Nucleus accumbens (tissue), 56 donors: ENCODE measurements at regions not wholly inside any gene's neighbourhood (a gene's known extent, or its start where the extent isn't known, plus 50 kb on each side); places are given as distances from the start of the nearest gene placed in this dataset.

Experiments
- DNase-seq, 56 donors: peaks; one replicate each; lab custom pipeline; 2025; lab: John Stamatoyannopoulos, UW

DNA sequence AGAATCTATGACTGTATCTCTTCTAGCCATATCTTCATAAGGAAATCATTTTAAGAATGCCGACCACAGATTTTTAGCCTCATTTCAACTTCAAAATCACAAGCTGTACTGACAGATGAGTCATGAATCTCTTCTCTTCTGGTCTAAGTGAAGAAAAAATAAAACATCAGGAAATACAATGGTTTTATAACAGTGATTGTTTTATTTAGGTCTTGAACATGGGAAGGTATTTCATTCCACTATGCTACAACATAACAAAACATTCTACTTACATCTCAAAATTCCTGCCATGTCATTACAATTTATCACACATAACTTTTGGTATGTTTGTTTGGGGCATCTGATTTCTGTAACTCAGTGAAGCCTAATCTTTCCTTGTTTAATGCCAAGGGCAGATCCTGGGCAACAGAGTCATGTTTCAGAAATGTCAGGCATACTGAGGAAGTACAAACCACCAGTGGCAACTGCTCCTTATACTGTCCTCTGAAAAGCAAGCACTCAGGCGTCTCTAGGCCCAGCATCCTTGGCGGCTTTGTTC lies 325.0 kb downstream of the PDHA2 start:
- no peak for DNase-seq

DNA sequence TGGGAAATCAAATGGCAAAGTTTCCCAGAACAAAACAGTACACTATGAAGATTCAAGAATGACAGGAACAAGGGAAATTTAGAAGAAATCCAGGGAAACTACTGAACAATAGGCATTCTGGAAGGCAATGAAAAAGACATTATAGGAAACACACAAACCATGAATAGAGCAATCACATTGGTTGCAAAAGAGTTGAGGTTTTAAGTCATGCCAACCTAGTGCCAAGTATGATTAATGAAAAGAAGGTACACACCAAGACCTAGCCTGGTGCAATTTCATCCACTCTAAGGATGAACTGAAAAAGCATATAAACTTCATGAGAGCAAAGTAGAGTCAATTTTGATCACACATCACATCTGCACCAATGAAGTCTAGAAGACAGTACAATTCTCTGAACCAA lies 326.9 kb downstream of the PDHA2 start:
- no peak for DNase-seq

DNA sequence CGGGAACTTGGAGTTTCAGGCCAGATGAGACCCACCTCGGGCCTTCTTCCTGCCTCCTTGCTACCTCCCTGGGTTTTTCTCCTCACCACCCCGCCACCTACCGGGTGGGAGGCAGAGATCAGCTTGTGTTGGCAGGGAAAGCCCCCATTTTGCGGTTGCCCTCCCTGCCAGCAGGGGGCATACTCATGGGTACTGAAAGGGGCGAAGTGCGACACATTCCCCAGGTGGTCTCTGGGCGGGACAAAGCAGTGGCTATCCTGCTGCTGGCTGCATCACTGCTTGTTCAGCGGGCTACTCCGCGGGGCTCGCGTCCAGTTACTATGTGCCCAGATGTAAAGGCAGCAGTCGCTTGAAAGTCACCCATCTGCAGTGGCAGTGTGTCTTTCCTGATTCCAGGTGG lies 330.3 kb downstream of the PDHA2 start:
- no peak for DNase-seq

DNA sequence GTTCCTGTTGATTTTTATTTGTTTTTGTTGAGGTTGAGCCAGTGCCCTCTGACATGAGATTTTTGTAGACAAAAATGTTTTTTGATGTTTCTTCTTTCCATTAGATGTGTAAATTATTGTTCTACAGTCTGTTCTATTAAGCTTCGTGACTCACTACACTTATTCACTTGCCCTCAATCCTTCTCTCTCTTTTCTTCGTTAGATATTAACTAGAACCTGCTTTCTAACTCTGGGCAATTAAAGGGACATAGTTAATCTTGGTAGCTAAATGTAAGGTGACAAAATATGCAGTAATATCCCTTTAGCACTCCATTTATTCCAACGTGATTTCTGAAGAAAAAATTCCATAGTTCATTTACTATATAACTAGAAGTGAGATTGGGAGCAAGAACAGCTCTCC lies 333.9 kb downstream of the PDHA2 start:
- no peak for DNase-seq

DNA sequence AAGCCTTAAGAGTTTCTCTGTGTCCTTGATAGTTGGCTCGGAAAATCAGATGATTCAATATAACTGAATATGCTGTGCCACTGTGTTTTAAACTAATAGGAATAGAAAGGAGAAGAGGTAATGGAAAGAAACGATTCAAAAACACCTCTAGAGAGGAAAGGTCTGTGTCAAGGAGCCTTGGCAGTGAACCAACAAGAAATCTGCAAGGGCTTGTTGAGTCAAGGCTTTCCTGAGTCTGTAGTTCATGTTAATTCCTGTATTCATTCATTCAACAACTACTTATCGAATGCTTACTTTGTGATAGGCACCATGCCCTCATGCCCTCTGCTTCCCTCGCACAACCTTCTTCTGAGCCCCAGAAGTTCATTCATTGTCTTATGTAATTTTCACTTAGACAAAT lies 336.0 kb downstream of the PDHA2 start:
- DNase-seq = no peak

DNA sequence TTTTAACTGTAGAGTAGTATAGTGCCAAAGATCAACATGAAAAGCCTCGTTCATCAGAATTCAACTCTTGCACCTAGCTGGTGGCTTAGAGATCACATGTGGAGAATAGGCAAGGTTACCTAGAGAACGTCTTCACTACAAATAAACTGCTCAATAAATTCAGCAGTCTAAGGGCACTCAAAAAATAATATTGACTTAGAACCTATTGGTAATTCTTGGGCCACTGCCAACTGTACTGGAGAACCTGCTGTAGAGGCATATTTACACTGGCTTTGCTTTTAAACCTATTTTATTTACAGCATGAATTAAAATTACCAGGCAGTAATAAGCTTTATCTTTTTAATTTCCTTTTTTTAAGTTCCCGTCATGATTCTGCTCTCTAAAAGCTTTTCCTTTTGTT lies 343.7 kb downstream of the PDHA2 start:
- DNase-seq = no peak

DNA sequence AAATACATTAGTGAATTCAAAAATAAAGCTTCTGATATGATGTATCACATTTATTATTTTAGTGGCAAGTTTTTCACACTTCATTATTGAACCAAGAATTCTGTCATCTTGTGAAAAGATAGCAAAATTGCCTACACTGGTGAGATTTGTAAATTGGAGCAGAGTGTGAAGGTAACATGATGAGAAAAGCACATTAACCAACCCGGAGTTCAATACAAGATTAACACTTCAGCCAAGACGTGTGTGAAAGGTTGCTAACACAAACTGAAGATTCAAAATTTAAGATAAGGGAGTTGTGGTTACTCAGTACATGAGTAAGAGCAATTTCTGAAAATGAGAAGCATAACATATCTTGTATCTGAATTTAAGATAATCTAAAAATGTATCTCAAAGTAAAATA lies 346.7 kb downstream of the PDHA2 start:
- DNase-seq = no peak

DNA sequence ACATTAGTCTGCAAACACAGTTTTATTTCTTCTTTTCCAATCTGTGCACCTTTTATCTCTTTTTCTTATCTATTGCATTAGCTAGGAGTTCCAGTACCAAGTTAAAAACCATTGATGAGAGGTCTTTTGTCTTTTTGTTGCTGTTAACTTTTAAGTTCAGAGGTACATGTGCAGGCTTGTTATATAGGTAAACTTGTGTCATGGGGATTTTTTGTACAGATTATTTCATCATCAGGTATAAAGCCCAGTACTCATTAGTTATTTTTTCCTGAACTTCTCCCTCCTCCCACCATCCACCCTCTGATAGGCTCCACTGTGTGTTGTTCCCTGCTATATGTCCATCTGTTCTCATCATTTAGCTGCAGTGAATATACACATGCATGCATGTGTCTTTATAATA lies 349.9 kb downstream of the PDHA2 start:
- no peak for DNase-seq

DNA sequence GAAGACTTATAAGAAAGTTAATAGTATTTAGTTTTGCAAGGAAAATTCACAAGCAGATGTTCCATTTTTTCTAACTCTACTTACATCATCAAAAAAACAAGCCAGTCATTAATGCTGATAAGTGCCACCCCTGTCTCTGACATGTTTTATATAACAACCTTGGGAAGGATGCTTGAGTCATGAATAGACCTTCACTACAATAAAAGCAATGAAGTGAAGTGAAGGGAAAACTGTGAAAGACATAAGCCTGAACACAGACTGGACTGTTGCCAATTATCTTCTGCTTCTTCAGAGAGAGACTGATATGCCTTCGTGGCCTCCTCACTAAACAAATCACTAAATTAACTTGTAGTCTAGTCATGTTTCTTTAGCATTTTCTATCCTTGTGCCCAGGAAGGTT lies 353.2 kb downstream of the PDHA2 start:
- DNase-seq = no peak

DNA sequence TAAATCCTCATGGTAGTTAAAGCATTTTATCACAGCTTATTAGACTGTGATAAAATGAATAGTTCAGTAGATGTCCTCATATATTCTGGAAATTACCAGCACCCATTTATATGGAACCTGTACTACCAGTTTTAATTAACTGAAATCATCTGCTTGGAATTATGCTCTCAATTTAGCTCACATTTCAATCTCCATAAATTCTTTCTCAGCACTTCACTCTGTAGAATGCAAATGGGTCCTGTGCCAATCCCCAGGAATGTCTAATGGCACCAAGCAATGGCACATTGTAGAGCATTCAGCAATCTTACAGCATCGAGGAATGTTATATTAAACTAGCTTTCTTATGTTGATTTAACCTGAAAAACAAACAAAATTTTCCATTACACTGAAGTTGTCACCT lies 355.1 kb downstream of the PDHA2 start:
- DNase-seq = no peak

DNA sequence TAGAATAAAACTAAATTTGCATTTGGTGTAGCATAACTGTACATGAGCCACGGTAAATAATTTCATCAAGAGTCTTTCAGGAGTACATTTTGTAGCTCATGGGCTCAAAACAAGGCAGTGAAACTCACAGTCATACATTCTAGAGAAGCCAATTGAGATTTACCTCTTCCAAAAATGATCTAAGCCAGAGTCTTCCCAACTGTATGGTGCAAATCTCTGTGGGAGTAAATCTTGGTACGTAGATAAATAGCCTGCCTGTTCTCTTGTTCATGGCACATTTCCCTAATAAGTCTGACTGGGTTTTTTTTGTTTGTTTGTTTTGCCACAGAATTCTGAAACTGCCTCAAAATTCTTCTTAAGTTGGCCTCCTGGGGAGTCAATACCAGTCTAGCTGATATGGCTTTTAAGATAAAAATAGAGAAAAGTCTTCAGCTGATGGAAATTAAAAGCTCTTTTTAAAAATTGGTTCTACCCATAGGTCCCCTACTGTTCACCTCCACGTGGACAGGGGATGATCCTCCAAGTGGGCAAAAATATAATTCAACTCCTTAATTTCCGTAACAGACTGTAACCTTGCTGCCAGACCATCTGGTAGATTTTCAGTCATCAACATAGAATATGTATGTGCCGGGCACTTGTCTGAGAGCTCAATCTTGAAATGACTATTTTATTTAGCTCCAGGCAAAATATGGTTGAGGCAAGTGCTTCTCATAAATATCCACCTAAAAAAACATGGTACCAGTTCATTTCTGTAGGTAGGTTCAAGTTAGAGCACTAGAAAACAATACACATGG lies 365.4 kb downstream of the PDHA2 start:
- DNase-seq = no peak

DNA sequence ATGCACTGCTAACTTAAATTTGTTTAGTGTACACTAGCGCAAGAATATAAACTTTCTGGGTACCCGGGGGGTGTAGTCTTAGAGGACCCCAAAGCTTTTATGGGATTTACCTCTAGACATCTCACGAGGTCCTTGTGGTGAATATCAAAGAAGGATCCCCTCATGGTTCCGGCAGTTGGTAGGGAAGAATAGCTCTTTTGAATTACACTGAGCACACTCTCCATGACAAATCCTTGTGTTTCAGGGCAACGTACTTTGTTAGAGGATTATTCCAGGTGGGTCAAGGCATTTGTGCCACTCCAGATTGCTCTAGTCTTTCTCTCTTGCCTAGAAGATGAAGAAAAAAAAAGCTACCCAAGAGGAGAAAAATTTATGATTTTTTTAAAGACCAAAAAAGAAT lies 387.6 kb downstream of the PDHA2 start:
- no peak for DNase-seq

DNA sequence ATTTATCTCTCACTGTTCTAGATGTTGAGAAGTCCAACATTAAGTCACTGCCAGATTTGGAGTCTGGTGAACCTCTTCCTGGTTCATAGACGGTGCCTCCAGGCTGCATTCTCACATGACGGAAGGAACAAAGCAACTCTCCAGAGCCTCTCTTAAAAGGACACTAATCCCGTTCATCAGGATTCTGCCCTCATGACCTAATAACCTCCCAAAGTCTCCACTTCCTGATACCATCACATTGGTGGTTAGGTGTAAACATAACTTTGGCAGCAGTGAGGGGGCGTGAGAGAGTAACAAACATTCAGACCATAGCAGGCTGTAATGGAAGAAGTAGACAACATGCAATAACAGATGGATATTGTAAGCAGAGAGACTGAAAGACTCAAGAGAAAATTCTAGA lies 388.6 kb downstream of the PDHA2 start:
- no peak for DNase-seq

DNA sequence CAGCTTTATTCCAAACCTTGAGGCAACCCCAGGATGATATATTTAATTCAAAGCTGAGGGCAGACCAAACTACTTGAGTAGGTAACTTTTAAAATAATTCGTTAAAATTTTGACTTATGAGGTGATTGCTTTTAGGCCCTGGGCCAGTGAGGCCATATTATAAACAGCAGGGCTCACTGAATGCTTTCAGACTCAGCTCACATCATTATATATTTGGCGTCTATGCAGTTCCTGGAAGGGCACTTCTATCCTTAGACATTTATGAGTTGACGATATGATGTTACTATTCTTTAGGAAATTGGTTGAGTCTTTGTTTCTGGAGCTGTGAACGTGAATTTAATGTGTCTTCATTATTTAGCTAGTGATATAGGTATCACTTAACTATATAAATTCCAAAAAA lies 400.1 kb downstream of the PDHA2 start:
- no peak for DNase-seq

DNA sequence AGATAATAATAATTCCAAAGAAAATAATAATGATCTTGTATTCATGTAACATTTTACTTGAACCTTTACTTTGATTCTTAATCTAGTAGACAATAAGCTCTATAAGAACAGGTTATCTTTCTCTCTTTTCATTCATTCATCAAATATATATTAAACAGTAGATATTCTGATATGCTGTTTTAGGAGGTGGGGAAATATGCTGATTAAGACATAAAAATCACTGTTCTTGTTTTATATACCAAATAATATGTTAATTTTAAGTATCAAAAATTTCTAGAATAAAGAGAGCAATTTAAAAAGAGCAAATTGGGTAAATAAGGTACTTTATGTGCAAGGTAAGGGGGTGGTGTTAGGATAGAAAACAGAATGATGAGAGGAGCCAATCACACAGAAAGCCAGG lies 401.9 kb downstream of the PDHA2 start:
- no peak for DNase-seq

DNA sequence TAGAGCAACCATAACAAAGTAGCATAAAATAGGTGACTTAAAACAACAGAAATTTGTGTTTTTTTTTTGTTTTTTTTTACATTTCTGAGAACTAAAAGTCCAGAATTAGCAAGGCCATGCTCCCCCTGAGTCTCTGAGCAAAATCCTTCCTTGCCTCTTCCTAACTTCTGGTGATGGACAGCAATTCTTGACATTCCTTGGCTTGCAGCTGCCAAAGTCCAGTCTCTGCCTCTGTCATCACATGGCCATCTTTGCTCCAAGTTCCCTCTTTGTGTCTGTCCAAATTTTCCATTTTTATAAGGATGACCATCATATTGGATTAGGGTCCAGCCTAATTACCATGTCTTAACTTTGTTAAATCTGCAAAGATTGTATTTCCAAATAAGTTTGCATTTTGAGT lies 407.2 kb downstream of the PDHA2 start:
- no peak for DNase-seq

DNA sequence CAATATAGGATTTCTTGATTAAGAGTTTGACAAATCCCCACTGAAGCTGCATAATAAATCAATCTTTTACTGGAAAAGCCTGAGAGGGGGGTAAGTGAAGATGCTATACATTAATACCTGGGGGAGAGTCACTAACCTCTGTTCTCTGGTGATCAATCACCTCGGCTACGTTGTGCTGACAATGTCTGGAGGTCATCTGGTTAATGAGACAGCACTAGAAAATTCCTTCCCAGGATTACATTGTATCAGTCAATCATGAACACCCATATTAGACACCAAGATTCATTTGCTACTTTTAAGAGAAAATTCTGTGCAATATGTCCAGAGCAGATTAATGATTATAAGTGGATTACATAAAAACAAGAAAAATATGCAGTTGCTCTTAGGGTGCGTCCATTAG lies 408.3 kb downstream of the PDHA2 start:
- DNase-seq = no peak

DNA sequence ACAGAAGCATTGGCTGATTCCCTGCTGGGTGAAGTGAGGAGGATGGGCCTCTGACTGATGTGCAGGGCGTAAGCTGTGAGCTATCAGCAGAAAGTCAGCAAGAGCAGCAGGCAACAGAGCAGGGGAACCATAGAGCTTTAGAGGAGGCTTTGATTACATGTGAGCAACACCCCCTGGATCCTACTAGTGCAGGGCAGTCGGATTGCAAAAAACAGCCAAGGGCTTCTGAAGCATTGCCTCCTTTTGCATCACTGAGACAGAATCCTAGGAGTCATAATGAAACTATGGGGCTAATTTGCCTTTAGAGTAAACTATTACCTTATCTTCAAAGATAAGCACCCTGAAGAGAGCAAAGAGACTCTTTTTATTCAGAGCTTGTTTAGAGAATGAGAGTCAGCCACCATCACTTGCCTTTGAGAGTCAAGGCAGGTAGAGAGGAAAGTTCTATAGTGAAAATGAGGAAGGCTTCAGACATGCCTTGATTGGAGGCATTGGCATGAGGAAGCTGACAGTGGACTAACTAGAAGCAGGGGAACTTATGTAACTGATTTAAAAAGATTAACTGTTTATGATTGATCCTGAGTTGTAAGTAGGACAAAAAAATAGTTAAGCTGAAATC lies 420.3 kb downstream of the PDHA2 start:
- no peak for DNase-seq

DNA sequence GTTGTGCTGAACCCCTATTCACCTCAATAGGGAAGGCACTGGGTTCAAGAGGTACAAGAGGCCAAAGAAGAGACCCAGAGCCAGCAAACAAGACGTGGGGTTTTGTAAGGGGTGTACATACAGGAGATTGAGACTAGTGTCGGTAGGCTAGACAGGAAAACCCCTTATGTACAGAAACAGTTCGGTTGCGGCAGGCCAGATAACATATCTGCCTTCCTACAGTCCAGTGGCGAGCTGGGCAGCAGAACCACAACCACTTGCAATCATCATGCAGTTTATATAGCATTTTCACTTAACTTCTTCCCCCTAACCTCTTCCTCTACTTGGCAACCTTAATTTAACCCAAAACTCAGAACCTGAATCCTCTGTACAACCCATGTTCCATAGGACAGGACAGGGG lies 422.2 kb downstream of the PDHA2 start:
- DNase-seq = no peak

DNA sequence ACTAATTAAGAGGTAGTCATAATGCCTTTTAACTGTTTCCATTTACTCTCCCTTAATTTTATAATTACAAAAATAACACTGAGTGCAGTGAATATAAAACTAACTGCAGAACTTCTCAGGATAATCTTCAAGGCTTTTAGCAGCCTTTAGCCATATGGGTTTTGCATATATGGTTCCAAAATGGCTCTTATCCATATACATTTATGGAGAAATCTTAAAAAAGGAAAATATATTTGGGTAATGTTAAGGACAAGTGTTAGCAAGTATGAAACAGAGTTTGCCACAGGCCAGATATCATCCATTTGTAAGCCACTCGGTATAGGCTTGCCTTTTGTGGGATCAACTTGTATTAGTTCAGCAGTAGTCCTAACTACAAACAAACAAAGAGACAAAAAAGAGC lies 423.4 kb downstream of the PDHA2 start:
- no peak for DNase-seq

DNA sequence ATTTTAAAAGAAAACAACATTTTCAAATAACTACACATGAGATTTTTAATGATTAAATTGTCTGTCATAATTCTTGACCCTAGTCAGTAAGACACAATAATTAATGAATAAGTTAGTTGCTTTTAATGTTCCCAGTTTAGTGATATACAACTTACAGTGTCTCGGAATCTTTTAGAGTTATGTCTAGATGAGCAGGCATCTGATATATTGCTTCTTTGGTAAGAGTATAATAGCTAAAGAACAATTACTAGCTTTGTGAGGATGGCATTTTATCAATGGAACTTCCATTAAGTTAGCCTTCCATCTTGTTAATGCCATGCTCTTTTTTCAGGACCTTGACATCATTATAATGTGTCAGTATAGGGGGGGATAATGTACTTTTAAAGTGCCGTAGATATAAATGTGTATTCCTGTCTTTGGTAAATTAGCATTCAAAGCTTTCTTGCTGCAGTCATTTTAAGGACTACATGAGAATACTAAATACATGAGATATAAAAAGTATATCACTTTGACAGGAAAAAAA lies 425.1 kb downstream of the PDHA2 start:
- no peak for DNase-seq

DNA sequence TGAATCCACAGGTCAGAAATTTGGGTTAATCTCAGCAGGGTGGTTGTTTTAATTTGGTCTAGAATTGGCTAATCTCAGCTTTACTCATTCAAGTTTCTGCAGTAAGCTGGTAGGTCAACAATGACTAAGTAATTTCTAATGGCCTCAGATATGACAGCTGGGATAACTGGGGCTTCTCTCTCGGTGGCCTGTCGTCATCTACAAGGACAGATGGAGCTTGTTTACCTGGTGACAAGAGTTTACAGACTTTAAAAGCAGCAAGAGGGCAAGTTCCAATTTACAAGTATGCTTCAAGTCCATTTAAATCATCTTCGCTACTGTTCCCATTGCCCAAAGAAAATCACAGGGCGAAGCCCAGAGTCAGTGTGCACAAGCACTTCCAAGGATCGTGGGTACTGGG lies 453.9 kb downstream of the PDHA2 start:
- DNase-seq = no peak
